ENCODE measurements at regions not wholly inside any gene's neighbourhood (a gene's known extent, or its start where the extent isn't known, plus 50 kb on each side); places are given as distances from the start of the nearest gene placed in this dataset.

DNA sequence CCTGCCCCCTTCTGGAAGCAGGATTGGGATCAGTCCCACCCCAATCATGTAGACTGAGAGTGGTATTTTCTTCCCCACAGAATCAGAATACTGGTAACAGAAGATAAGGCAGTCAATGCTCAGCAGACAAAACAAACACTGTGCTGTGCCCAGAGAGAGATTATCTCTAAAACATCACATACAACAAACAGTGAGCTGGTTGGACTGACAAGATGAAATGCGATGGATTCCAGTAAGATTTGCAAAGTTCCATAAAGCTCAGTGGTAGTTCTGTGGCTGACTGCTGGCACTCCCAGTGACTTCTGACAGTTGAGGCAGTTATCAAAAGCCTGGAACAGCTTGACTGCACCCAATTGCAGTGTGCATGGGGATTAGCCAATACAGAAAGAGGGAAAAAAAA is 311.5 kb upstream of the MGAT5 start:
- TF ChIP-seq EZH2phosphoT487 (IDR thresholded peaks at IDR 0.05; ENCODE audit: borderline replicate concordance) (no peak), ELF1 (IDR thresholded peaks at IDR 0.05; ENCODE audit: borderline replicate concordance, low read depth) (no peak), ZBTB33 (IDR thresholded peaks at IDR 0.05; ENCODE audit: extremely low read depth, insufficient replicate concordance, low read length) (no peak)
- no peak for ATAC-seq
- no TSS peak for BruUV-seq (replicated peaks)
- Histone ChIP-seq H3K79me2 (ENCODE audit: insufficient read depth, low read length) (no peaks in the 10 kb centered on the region), H3K4me3 (replicated peaks in 1 of 2; ENCODE audit: low read depth in 1 of 2, low read length in 2 of 2) (no peak overlapping the region), H3K9ac (ENCODE audit: low read length) (no peak overlapping the region), H3K27me3 (ENCODE audit: insufficient read depth, low read length) (peaks cover 6% of the 10 kb centered on the region), H2AFZ (ENCODE audit: low read depth, low read length, poor library complexity, severe bottlenecking) (no peak overlapping the region), H4K20me1 (ENCODE audit: insufficient read depth) (no peaks in the 10 kb centered on the region), H3K4me2 (ENCODE audit: low read length) (no peak overlapping the region), H3K36me3 (ENCODE audit: control insufficient read depth in 1 of 2, insufficient read depth in 2 of 2, low read length in 2 of 2) (no peaks in the 10 kb centered on the region), H3K27ac (ENCODE audit: low read depth, low read length) (no peak overlapping the region), H3K4me1 (ENCODE audit: control insufficient read depth in 1 of 2, insufficient read depth in 2 of 2, low read length in 2 of 2) (no peaks in the 10 kb centered on the region), H3K9me3 (ENCODE audit: control insufficient read depth in 1 of 2, insufficient read depth in 1 of 2, low read depth in 1 of 2, low read length in 2 of 2) (no peaks in the 10 kb centered on the region), H3K9me2 (ENCODE audit: insufficient read depth) (no peaks in the 10 kb centered on the region)
- intact Hi-C loops (cut with micrococcal nuclease), result no loop called here
- no peak for DNase-seq (ENCODE audit: low read depth, low spot score)
- CTCF ChIA-PET, result no interaction called here
- RAD21 ChIA-PET (ENCODE audit: low non-redundant PET in 1 of 2, low total read pairs in 2 of 2, uncharacterized antibody in 2 of 2, unreplicated experiment in 2 of 2), result no interaction called here
- POLR2A ChIA-PET, result no interaction called here

DNA sequence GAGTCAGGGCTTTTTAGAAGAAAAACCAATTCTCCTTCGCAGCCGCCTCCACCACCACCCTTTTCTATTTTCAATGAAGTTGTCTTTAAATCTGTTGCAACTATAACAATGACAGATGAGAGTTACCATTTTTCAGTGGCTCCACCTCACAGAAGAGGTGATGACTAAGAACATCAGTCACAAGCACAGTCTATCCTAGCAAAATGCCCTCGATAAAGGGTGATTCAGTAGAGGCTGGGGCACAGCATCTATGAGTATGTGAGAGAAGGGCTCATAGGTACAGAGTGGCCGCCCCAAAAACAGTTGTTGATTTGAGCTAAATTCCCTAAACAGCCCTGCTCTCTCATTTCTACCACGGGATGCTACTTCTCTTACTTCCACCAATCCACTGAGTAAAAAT is 310.8 kb upstream of the MGAT5 start:
- POLR2A ChIA-PET, result no interaction called here
- RAD21 ChIA-PET (ENCODE audit: low non-redundant PET in 1 of 2, low total read pairs in 2 of 2, uncharacterized antibody in 2 of 2, unreplicated experiment in 2 of 2), result no interaction called here
- ATAC-seq (no peak), DNase-seq (ENCODE audit: low read depth, low spot score) (no peak)
- H3K4me2 ChIP-seq (ENCODE audit: low read length), result no peak overlapping the region
- no peaks in the 10 kb centered on the region for H3K36me3 ChIP-seq (ENCODE audit: control insufficient read depth in 1 of 2, insufficient read depth in 2 of 2, low read length in 2 of 2)
- no peak overlapping the region for H2AFZ ChIP-seq (ENCODE audit: low read depth, low read length, poor library complexity, severe bottlenecking)
- H3K9ac ChIP-seq (ENCODE audit: low read length), result no peak overlapping the region
- no peaks in the 10 kb centered on the region for H3K79me2 ChIP-seq (ENCODE audit: insufficient read depth, low read length)
- CTCF ChIA-PET, result no interaction called here
- intact Hi-C loops (cut with micrococcal nuclease), result no loop called here
- no peak overlapping the region for H3K27ac ChIP-seq (ENCODE audit: low read depth, low read length)
- H3K4me1 ChIP-seq (ENCODE audit: control insufficient read depth in 1 of 2, insufficient read depth in 2 of 2, low read length in 2 of 2), result no peaks in the 10 kb centered on the region
- BruUV-seq (replicated peaks), result no TSS peak
- no peaks in the 10 kb centered on the region for H3K9me3 ChIP-seq (ENCODE audit: control insufficient read depth in 1 of 2, insufficient read depth in 1 of 2, low read depth in 1 of 2, low read length in 2 of 2)
- H3K9me2 ChIP-seq (ENCODE audit: insufficient read depth), result no peaks in the 10 kb centered on the region
- H3K27me3 ChIP-seq (ENCODE audit: insufficient read depth, low read length), result peaks cover 3% of the 10 kb centered on the region
- no peaks in the 10 kb centered on the region for H4K20me1 ChIP-seq (ENCODE audit: insufficient read depth)
- no peak overlapping the region for H3K4me3 ChIP-seq (replicated peaks in 1 of 2; ENCODE audit: low read depth in 1 of 2, low read length in 2 of 2)
- TF ChIP-seq SIN3A (IDR thresholded peaks at IDR 0.05; ENCODE audit: low read depth) (no peak), ATF3 (IDR thresholded peaks at IDR 0.05) (no peak), REST (IDR thresholded peaks at IDR 0.05; ENCODE audit: low read depth) (no peak), JUND (IDR thresholded peaks at IDR 0.05) (no peak), CEBPB (IDR thresholded peaks at IDR 0.05; ENCODE audit: low read depth) (no peak), ZBTB33 (IDR thresholded peaks at IDR 0.05; ENCODE audit: extremely low read depth, insufficient replicate concordance, low read length) (no peak), RAD21 (IDR thresholded peaks at IDR 0.05; ENCODE audit: low read depth) (no peak)
- TF ChIP-seq, protein P1, sequence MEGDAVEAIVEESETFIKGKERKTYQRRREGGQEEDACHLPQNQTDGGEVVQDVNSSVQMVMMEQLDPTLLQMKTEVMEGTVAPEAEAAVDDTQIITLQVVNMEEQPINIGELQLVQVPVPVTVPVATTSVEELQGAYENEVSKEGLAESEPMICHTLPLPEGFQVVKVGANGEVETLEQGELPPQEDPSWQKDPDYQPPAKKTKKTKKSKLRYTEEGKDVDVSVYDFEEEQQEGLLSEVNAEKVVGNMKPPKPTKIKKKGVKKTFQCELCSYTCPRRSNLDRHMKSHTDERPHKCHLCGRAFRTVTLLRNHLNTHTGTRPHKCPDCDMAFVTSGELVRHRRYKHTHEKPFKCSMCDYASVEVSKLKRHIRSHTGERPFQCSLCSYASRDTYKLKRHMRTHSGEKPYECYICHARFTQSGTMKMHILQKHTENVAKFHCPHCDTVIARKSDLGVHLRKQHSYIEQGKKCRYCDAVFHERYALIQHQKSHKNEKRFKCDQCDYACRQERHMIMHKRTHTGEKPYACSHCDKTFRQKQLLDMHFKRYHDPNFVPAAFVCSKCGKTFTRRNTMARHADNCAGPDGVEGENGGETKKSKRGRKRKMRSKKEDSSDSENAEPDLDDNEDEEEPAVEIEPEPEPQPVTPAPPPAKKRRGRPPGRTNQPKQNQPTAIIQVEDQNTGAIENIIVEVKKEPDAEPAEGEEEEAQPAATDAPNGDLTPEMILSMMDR (IDR thresholded peaks at IDR 0.05 in 2 of 3, conservative IDR thresholded peaks at IDR 0.05 in 1 of 3; ENCODE audit: borderline replicate concordance in 1 of 3, insufficient read depth in 1 of 3, low read depth in 2 of 3, low read length in 2 of 3), result no peak
